ENCODE measurements at regions not wholly inside any gene's neighbourhood (a gene's known extent, or its start where the extent isn't known, plus 50 kb on each side); places are given as distances from the start of the nearest gene placed in this dataset.

DNA sequence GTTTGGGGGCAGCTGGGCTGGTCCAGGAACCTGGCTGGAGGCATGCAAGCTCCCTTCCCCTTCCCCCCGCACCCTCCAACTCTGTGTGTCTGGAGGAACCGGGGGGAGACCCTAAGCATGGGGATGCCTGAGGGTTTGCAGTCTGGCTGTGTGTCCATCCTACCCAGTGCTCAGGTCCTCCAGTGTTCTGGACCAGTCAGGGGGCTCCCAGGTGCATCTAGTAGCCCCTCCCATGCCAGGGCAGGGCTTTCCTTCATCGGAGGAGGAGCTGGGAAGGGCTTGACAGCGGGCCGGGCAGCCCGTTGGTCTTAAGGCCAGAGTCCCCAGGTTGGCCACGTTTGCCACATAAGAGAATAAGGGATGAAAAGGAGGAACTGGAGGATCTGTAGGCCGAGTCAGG, 62.6 kb upstream of the IGFBPL1 start:
- TF ChIP-seq, protein P1, sequence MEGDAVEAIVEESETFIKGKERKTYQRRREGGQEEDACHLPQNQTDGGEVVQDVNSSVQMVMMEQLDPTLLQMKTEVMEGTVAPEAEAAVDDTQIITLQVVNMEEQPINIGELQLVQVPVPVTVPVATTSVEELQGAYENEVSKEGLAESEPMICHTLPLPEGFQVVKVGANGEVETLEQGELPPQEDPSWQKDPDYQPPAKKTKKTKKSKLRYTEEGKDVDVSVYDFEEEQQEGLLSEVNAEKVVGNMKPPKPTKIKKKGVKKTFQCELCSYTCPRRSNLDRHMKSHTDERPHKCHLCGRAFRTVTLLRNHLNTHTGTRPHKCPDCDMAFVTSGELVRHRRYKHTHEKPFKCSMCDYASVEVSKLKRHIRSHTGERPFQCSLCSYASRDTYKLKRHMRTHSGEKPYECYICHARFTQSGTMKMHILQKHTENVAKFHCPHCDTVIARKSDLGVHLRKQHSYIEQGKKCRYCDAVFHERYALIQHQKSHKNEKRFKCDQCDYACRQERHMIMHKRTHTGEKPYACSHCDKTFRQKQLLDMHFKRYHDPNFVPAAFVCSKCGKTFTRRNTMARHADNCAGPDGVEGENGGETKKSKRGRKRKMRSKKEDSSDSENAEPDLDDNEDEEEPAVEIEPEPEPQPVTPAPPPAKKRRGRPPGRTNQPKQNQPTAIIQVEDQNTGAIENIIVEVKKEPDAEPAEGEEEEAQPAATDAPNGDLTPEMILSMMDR (optimal IDR thresholded peaks at IDR 0.05 in 1 of 3, IDR thresholded peaks at IDR 0.05 in 1 of 3, conservative IDR thresholded peaks at IDR 0.05 in 1 of 3; ENCODE audit: extremely low read depth in 1 of 3, insufficient read depth in 2 of 3, low read length in 3 of 3): no peak
- no peak for TF ChIP-seq EZH2 (IDR thresholded peaks at IDR 0.05; ENCODE audit: low read length)
